ENCODE measurements at regions not wholly inside any gene's neighbourhood (a gene's known extent, or its start where the extent isn't known, plus 50 kb on each side); places are given as distances from the start of the nearest gene placed in this dataset.

- TF ChIP-seq, protein P1, sequence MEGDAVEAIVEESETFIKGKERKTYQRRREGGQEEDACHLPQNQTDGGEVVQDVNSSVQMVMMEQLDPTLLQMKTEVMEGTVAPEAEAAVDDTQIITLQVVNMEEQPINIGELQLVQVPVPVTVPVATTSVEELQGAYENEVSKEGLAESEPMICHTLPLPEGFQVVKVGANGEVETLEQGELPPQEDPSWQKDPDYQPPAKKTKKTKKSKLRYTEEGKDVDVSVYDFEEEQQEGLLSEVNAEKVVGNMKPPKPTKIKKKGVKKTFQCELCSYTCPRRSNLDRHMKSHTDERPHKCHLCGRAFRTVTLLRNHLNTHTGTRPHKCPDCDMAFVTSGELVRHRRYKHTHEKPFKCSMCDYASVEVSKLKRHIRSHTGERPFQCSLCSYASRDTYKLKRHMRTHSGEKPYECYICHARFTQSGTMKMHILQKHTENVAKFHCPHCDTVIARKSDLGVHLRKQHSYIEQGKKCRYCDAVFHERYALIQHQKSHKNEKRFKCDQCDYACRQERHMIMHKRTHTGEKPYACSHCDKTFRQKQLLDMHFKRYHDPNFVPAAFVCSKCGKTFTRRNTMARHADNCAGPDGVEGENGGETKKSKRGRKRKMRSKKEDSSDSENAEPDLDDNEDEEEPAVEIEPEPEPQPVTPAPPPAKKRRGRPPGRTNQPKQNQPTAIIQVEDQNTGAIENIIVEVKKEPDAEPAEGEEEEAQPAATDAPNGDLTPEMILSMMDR (conservative IDR thresholded peaks at IDR 0.05 in 1 of 2, IDR thresholded peaks at IDR 0.05 in 1 of 2; ENCODE audit: low read depth in 1 of 2, low read length in 2 of 2): no peak
- TF ChIP-seq EZH2 (IDR thresholded peaks at IDR 0.05; ENCODE audit: low read length, missing control alignments): no peak
Observed at GRCh38 chr13:50712881-50713280, 130.6 kb downstream of the DLEU7 start.

Measured in fibroblast of lung (primary cell).